ENCODE measurements at regions not wholly inside any gene's neighbourhood (a gene's known extent, or its start where the extent isn't known, plus 50 kb on each side); places are given as distances from the start of the nearest gene placed in this dataset.
"Not testable (repeated sequence)": the region's sequence is repeated elsewhere in the genome, so short reads cannot be mapped to it uniquely, and the experiment has no call there.

DNA sequence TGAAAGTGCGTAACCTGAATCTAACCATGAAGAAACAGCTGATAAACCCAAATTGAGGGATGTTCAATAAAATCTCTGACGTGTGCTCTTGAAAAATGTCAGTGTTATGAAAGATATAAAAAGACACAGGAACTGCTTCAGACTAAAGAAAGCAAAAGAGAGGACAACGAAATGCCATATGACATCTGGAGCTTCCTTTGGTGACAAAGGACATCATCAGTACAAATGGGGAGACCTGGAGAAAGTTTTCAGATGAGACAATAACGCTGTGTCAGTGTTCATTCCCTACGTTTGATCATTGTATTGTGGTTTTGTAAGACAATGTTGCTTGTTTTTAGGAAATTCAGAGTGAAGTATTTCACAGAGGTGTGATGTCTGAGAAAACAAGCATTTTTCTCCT lies 125.9 kb upstream of the MAP1LC3B2 start:
- no peak for DNase-seq

- no peak for DNase-seq
These were observed 124.8 kb upstream of the MAP1LC3B2 start for GRCh38 chr12:116434155-116435011.

- DNase-seq: no peak
These were observed 123.2 kb upstream of the MAP1LC3B2 start for GRCh38 chr12:116435984-116436383.

- DNase-seq: no peak
These were observed 122.5 kb upstream of the MAP1LC3B2 start for GRCh38 chr12:116436561-116437249.

DNA sequence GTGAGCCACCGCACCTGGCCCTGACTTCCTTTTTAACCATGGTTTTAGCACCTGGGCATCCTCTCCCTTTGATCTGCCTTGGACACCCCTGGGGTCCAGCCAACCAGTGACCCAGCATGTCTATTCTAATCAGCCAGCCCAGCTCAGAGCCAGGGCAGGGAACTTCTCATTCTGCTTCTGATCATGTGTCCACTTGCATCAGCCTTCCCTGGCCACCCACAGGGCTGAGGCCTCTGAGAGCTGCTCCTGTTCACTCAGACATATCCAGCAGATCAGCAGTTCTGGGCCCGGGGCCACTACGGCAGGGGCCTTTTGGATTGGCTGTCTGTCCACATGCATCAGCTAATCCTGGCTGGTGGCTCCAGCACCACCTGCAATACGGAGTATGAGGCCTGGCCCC lies 117.9 kb upstream of the MAP1LC3B2 start:
- DNase-seq: no peak

GRCh38 chr12:116442304-116442703 lies 116.9 kb upstream of the MAP1LC3B2 start:
- no peak for DNase-seq

DNA sequence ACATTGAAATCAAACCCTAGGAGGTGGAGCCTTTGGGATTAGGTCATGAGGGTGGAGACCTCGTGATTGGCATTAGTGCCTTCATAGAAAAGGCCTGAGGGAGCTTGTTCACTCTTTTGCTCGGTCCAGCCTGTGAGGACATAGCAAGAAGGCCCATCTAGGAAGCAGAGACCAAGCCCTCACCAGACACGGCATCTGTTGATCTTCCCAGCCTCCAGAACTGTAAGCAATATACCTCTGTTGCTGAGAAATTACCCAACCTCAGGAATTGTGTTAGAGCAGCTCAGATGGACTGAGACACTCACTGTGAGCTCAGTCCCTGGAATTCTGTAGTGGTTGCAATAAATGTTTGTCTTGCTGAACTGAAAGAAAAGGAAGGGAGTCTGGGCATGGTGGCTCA lies 116.2 kb upstream of the MAP1LC3B2 start:
- no peak for DNase-seq

DNA sequence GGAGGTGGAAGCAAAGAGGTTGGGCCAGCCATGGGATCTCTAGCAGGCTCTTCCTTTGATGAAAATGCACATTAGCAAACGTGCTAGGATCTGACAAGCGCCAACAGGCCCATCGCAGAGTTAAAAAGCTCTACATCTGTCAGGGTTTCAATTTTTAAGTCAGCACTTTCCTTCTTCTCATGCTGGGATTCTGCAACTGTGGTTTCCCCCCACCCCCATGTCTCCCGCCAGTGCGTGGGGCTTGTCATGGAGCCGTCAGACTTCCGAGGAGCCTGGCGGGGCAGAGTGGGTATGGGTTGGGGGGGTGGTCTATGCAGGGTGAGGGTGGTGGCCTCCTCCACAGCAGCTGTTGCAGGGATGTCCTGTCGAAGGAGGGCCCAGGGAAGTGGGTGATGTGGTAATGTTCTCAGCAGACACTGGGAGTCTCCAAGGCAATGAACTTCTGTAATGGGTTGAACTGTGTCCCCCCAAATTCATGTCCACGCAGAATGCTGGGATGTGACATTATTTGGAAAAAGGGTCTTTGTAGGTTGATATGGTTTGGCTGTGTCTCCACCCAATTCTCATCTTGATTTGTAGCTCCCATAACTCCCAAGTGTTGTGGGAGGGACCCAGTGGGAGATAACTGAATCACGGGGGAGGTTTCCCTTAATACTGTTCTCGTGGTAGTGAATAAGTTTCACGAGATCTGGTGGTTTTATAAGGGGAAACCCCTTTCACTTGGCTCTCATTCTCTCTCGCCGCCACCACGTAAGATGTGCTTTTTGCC lies 115.2 kb upstream of the MAP1LC3B2 start:
- no peak for DNase-seq

DNA sequence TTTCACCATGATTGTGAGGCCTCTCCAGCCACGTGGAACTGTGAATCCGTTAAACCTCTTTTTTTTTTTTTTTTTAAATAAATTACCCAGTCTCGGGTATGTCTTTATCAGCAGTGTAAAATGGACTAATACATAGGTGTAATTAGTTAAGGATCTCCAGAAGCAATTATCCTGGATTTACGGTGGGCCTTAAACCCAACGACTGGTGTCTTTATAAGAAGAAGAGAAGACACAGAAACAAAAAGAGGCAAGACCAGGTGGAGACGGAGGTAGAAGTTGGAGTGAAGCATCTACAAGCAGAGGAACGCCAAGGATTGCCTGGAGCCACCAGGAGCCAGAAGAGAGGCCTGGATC lies 114.6 kb upstream of the MAP1LC3B2 start:
- DNase-seq: no peak

DNA sequence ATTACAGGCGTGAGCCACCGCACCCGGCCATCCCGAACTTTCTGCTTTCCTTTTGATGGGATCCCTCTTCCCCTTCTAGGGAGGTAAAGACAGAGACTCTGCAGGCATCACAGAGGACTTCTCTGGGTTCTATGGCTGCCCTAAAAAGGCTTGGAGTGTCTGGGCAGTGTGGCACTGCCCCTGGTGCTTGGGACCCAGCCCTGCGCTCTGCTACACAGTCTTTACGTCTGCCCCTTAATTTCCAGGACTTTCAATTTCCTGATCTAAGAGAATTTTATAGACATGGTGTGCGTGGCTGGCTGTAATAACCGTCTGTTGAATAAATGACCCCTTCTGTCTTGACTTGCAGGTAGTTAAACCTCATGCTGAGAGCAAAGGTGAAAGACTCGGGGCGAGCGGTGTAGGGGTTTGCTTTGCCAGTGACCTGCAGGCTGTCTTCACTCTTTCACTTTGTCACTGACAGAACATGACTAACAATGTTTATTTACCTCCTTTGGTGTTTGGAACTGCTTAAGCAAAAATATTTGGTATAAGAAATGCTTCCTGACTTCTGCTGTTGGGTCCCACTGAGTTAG lies 110.9 kb upstream of the MAP1LC3B2 start:
- no peak for DNase-seq

- DNase-seq: no peak
These were observed 108.7 kb upstream of the MAP1LC3B2 start for GRCh38 chr12:116450406-116450910.

GRCh38 chr12:116452975-116453374 lies 106.2 kb upstream of the MAP1LC3B2 start:
- not testable (repeated sequence) for DNase-seq

- DNase-seq: no peak
These were observed 105.5 kb upstream of the MAP1LC3B2 start for GRCh38 chr12:116453631-116454030.

GRCh38 chr12:116454076-116454475 lies 105.1 kb upstream of the MAP1LC3B2 start:
- DNase-seq: no peak

DNA sequence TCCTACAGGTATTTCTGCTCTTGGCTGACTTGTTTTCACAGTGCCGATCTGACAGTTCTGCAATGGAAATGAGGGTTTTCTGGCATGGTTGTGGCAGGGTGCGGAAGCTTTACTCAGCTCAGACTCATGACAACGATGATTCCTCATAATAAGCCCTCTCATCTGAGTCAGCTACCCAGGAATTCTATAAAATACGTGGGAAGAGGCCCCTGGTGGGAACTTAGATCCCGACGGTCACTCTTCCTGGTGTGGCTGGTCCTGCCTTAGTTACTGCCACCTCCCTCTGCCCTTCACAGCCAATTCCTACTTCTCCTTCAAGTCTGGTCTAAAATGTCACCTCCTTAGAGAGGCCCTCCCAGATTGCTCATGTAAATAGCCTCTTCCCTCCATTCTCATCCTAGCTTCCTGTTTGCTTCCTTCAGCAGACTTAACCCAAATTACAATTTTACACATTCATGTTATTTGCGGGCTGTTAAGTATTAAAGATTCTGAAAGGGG lies 104.2 kb upstream of the MAP1LC3B2 start:
- no peak for DNase-seq

DNA sequence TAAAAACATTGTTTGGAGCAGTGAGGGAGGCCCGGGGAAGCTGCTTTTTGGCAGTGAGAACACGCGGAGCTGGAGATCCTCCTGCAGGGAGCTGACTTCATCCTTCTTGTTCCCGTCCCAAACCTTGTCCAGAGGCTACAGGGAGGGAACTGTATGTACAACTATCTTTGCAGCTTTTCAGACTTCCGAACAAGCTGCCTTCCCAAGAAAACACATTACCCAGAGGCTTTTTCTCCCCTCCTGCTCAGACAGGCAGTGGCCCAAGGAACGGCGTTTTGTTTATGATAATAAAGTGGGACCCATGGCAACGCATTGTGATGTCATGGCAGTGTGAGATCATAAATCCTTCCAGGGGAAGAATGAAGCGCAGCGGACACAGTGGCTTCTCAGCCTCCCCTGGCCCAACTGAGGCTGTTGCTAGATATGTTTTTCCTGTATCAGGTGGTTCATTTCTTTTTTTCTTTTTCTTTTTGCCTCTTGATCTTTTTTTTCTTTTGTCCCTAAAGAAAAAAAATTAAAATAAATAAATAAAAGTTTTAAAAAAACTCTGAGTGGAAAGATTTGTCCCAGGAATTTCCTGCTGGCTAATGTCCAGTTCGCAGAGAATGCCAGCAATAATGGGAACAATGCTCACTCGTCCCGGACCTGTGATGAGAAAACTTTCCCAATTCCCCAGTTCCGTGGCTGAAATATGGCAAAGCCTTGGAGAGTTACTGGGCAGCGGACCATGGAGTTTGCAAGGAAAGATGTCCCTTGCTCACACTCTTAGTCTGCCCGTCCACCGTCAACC lies 103.4 kb upstream of the MAP1LC3B2 start:
- no peak for DNase-seq

- no peak for DNase-seq
These were observed 102.7 kb upstream of the MAP1LC3B2 start for GRCh38 chr12:116456330-116457082.

DNA sequence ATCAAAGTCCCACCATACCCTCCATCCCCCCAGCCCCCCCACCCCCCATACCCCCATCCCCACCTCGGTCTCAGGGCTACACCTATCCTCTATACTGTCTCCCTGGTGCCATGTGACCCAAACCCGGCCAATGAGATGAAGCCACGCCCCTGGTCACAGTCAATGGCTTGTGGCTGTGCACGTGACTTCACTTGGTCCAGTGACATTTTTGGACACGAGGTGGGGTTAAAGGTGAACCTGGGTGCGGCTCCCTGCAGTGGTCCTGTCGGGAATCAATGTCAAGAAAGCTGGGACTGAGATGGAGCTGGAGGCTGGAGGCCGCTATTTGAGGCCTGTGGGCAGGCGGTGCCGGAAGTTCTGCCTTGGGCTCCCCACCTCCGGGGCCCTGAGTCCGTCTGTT lies 100.7 kb upstream of the MAP1LC3B2 start:
- DNase-seq: no peak

- DNase-seq: no peak
These were observed 99.9 kb upstream of the MAP1LC3B2 start for GRCh38 chr12:116459011-116459875.
